ENCODE measurements at regions not wholly inside any gene's neighbourhood (a gene's known extent, or its start where the extent isn't known, plus 50 kb on each side); places are given as distances from the start of the nearest gene placed in this dataset.

GRCh38 chr10:117784776-117785175 lies 242.2 kb downstream of the EMX2 start:
- Histone ChIP-seq H3K9me2 (ENCODE audit: insufficient read depth) (no peaks in the 10 kb centered on the region), H3K9ac (ENCODE audit: low read length) (no peak overlapping the region), H3K27ac (ENCODE audit: low read depth, low read length) (no peak overlapping the region), H3K9me3 (ENCODE audit: control insufficient read depth in 1 of 2, insufficient read depth in 1 of 2, low read depth in 1 of 2, low read length in 2 of 2) (no peaks in the 10 kb centered on the region), H3K4me2 (ENCODE audit: low read length) (no peak overlapping the region), H3K4me1 (ENCODE audit: control insufficient read depth in 1 of 2, insufficient read depth in 2 of 2, low read length in 2 of 2) (no peaks in the 10 kb centered on the region), H2AFZ (ENCODE audit: low read depth, low read length, poor library complexity, severe bottlenecking) (no peak overlapping the region), H4K20me1 (ENCODE audit: insufficient read depth) (no peaks in the 10 kb centered on the region), H3K27me3 (ENCODE audit: insufficient read depth, low read length) (peaks cover 61% of the 10 kb centered on the region), H3K79me2 (ENCODE audit: insufficient read depth, low read length) (no peaks in the 10 kb centered on the region), H3K36me3 (ENCODE audit: control insufficient read depth in 1 of 2, insufficient read depth in 2 of 2, low read length in 2 of 2) (no peaks in the 10 kb centered on the region), H3K4me3 (replicated peaks in 1 of 2; ENCODE audit: low read depth in 1 of 2, low read length in 2 of 2) (no peak overlapping the region)
- BruUV-seq (replicated peaks): no TSS peak
- no peak for DNase-seq (ENCODE audit: low read depth, low spot score)
- RAD21 ChIA-PET (ENCODE audit: low non-redundant PET in 1 of 2, low total read pairs in 2 of 2, uncharacterized antibody in 2 of 2, unreplicated experiment in 2 of 2): no interaction called here
- CTCF ChIA-PET: no interaction called here
- POLR2A ChIA-PET: no interaction called here
- intact Hi-C loops (cut with micrococcal nuclease): no loop called here
- ATAC-seq: no peak
- TF ChIP-seq FOSL1 (IDR thresholded peaks at IDR 0.05; ENCODE audit: low read depth) (no peak), SRF (IDR thresholded peaks at IDR 0.05; ENCODE audit: low read depth) (no peak), ATF3 (IDR thresholded peaks at IDR 0.05) (no peak), RAD21 (IDR thresholded peaks at IDR 0.05; ENCODE audit: low read depth) (no peak), POLR2AphosphoS5 (IDR thresholded peaks at IDR 0.05; ENCODE audit: low read depth, low read length) (no peak)

DNA sequence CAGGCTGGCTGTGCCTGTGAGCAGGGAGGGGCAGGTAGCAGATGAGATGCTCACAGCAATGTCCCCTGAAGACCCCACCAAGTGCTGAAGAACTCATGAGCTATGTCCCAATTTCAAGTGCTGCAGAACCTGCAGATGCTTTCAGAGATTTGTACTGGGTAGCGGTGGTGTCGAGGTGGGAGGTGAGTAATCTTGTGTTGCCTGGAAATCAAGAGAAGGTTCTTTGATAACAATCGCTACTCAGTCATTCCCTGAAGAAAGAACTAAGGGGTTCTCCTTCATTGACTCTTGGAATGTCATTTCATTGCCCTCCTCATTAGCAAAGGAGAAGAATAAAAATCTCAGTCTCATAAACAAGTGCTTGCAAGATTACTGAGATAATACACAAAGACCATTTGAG lies 246.4 kb downstream of the EMX2 start:
- Histone ChIP-seq H3K9me3 (ENCODE audit: control insufficient read depth in 1 of 2, insufficient read depth in 1 of 2, low read depth in 1 of 2, low read length in 2 of 2) (no peaks in the 10 kb centered on the region), H3K36me3 (ENCODE audit: control insufficient read depth in 1 of 2, insufficient read depth in 2 of 2, low read length in 2 of 2) (no peaks in the 10 kb centered on the region), H3K9me2 (ENCODE audit: insufficient read depth) (no peaks in the 10 kb centered on the region), H3K27ac (ENCODE audit: low read depth, low read length) (no peak overlapping the region), H3K4me2 (ENCODE audit: low read length) (no peak overlapping the region), H2AFZ (ENCODE audit: low read depth, low read length, poor library complexity, severe bottlenecking) (no peak overlapping the region), H4K20me1 (ENCODE audit: insufficient read depth) (no peaks in the 10 kb centered on the region), H3K4me3 (replicated peaks in 1 of 2; ENCODE audit: low read depth in 1 of 2, low read length in 2 of 2) (no peak overlapping the region), H3K9ac (ENCODE audit: low read length) (no peak overlapping the region), H3K27me3 (ENCODE audit: insufficient read depth, low read length) (peaks cover 71% of the 10 kb centered on the region), H3K79me2 (ENCODE audit: insufficient read depth, low read length) (no peaks in the 10 kb centered on the region), H3K4me1 (ENCODE audit: control insufficient read depth in 1 of 2, insufficient read depth in 2 of 2, low read length in 2 of 2) (no peaks in the 10 kb centered on the region)
- RAD21 ChIA-PET (ENCODE audit: low non-redundant PET in 1 of 2, low total read pairs in 2 of 2, uncharacterized antibody in 2 of 2, unreplicated experiment in 2 of 2): no interaction called here
- CTCF ChIA-PET: no interaction called here
- intact Hi-C loops (cut with micrococcal nuclease): no loop called here
- ATAC-seq (no peak), DNase-seq (ENCODE audit: low read depth, low spot score) (no peak)
- no peak for TF ChIP-seq RAD21 (IDR thresholded peaks at IDR 0.05; ENCODE audit: low read depth)
- TF ChIP-seq CEBPB (IDR thresholded peaks at IDR 0.05; ENCODE audit: low read depth): no peak
- no peak for TF ChIP-seq EZH2phosphoT487 (IDR thresholded peaks at IDR 0.05; ENCODE audit: borderline replicate concordance)
- no peak for TF ChIP-seq FOSL1 (IDR thresholded peaks at IDR 0.05; ENCODE audit: low read depth)
- no peak for TF ChIP-seq ZNF274 (IDR thresholded peaks at IDR 0.05; ENCODE audit: low read depth, low read length)
- TF ChIP-seq SRF (IDR thresholded peaks at IDR 0.05; ENCODE audit: low read depth): no peak
- BruUV-seq (replicated peaks): no TSS peak
- POLR2A ChIA-PET: no interaction called here
